A673 (cell line): ENCODE measurements at regions not wholly inside any gene's neighbourhood (a gene's known extent, or its start where the extent isn't known, plus 50 kb on each side); places are given as distances from the start of the nearest gene placed in this dataset.

Experiments
- CTCF ChIP-seq: fragments of 300-800, 200-600 bp; sonication (generic); conservative IDR thresholded peaks from 2 replicates; pipeline ENCODE4 v1.5.1; 2017; ENCODE audit warnings: low read depth, mild to moderate bottlenecking, antibody characterized with exemption, low read length, moderate library complexity, mixed read lengths
- EZH2 ChIP-seq: fragments of 200-600 bp; sonication (generic); IDR thresholded peaks from 2 replicates; pipeline ENCODE4 v1.6.1; 2017; ENCODE audit warnings: borderline replicate concordance, low read depth, mild to moderate bottlenecking, mixed read lengths, antibody characterized with exemption, low read length; ENCODE audit not compliant: poor library complexity, severe bottlenecking

- TF ChIP-seq CTCF (no peak), EZH2 (no peak)
These were observed 2480.7 kb upstream of the PCDH20 start for GRCh38 chr13:63896321-63896720.
